ENCODE measurements at regions not wholly inside any gene's neighbourhood (a gene's known extent, or its start where the extent isn't known, plus 50 kb on each side); places are given as distances from the start of the nearest gene placed in this dataset.

- ATAC-seq: no peak
- TF ChIP-seq ZFP30 (CRISPR knock-in tag; IDR thresholded peaks at IDR 0.05) (no peak), RARB (CRISPR knock-in tag; IDR thresholded peaks at IDR 0.05) (no peak), TCF4 (CRISPR knock-in tag; IDR thresholded peaks at IDR 0.05; ENCODE audit: borderline replicate concordance) (no peak), ESRRG (CRISPR knock-in tag; IDR thresholded peaks at IDR 0.05) (no peak), PATZ1 (CRISPR knock-in tag; IDR thresholded peaks at IDR 0.05; ENCODE audit: borderline replicate concordance) (no peak), ARNTL (CRISPR knock-in tag; IDR thresholded peaks at IDR 0.05; ENCODE audit: borderline replicate concordance, low read depth) (no peak), GLIS3 (CRISPR knock-in tag; IDR thresholded peaks at IDR 0.05) (no peak)
Measured at GRCh38 chr12:114817571-114818425, 133.8 kb upstream of the TBX3 start.

GRCh38 chr12:114815026-114815795, 131.2 kb upstream of the TBX3 start:
- ATAC-seq: no peak
- TF ChIP-seq CSDC2 (CRISPR knock-in tag; IDR thresholded peaks at IDR 0.05): no peak
- no peak for TF ChIP-seq ZNF565 (CRISPR knock-in tag; conservative IDR thresholded peaks at IDR 0.05; ENCODE audit: low read depth)
- TF ChIP-seq ZFP3 (CRISPR knock-in tag; IDR thresholded peaks at IDR 0.05): no peak
- no peak for TF ChIP-seq TCF4 (CRISPR knock-in tag; IDR thresholded peaks at IDR 0.05; ENCODE audit: borderline replicate concordance)
- TF ChIP-seq ZFP30 (CRISPR knock-in tag; IDR thresholded peaks at IDR 0.05): no peak
- TF ChIP-seq TSHZ2 (CRISPR knock-in tag; IDR thresholded peaks at IDR 0.05): no peak
- no peak for TF ChIP-seq OSR1 (CRISPR knock-in tag; IDR thresholded peaks at IDR 0.05)
- no peak for TF ChIP-seq ZC3H10 (CRISPR knock-in tag; IDR thresholded peaks at IDR 0.05)
- no peak for TF ChIP-seq POU6F1 (CRISPR knock-in tag; IDR thresholded peaks at IDR 0.05; ENCODE audit: borderline replicate concordance, low read depth)
- no peak for TF ChIP-seq SNAI2 (CRISPR knock-in tag; IDR thresholded peaks at IDR 0.05)
- TF ChIP-seq RARB (CRISPR knock-in tag; IDR thresholded peaks at IDR 0.05): no peak
- TF ChIP-seq GLIS3 (CRISPR knock-in tag; IDR thresholded peaks at IDR 0.05): no peak
- TF ChIP-seq ZNF70 (CRISPR knock-in tag; IDR thresholded peaks at IDR 0.05): no peak
- TF ChIP-seq PATZ1 (CRISPR knock-in tag; IDR thresholded peaks at IDR 0.05; ENCODE audit: borderline replicate concordance): no peak
- no peak for TF ChIP-seq CREB5 (CRISPR knock-in tag; IDR thresholded peaks at IDR 0.05; ENCODE audit: low read depth)
- no peak for TF ChIP-seq BACH2 (CRISPR knock-in tag; IDR thresholded peaks at IDR 0.05; ENCODE audit: borderline replicate concordance)
- no peak for TF ChIP-seq CSRNP3 (CRISPR knock-in tag; IDR thresholded peaks at IDR 0.05)
- no peak for TF ChIP-seq PPARA (CRISPR knock-in tag; IDR thresholded peaks at IDR 0.05; ENCODE audit: borderline replicate concordance)
- TF ChIP-seq ARNTL (CRISPR knock-in tag; IDR thresholded peaks at IDR 0.05; ENCODE audit: borderline replicate concordance, low read depth): no peak
- TF ChIP-seq ISL1 (CRISPR knock-in tag; IDR thresholded peaks at IDR 0.05): no peak
